GM12891 (cell line): ENCODE measurements at regions not wholly inside any gene's neighbourhood (a gene's known extent, or its start where the extent isn't known, plus 50 kb on each side); places are given as distances from the start of the nearest gene placed in this dataset.

Source experiments
- PAX5 ChIP-seq: IDR thresholded peaks from 2 replicates; pipeline ENCODE4 v1.6.1; 2011; ENCODE audit warnings: low read length, moderate library complexity, mild to moderate bottlenecking; ENCODE audit not compliant: insufficient read depth, severe bottlenecking
- POLR2A ChIP-seq: IDR thresholded peaks from 2 replicates; pipeline ENCODE4 v1.6.1; 2011; ENCODE audit warnings: low read depth, low read length, control low read depth
- POLR2AphosphoS5 ChIP-seq: IDR thresholded peaks from 2 replicates; pipeline ENCODE4 v1.6.1; 2011; ENCODE audit warnings: low read depth, low read length, control low read depth
- POU2F2 ChIP-seq: IDR thresholded peaks from 2 replicates; pipeline ENCODE4 v1.6.1; 2011; ENCODE audit warnings: low read depth, mild to moderate bottlenecking, control low read depth, low read length, moderate library complexity
- SPI1 ChIP-seq: IDR thresholded peaks from 2 replicates; pipeline ENCODE4 v1.6.1; 2011; ENCODE audit warnings: low read depth, low read length, control low read depth
- TAF1 ChIP-seq: IDR thresholded peaks from 2 replicates; pipeline ENCODE4 v1.6.1; 2011; ENCODE audit warnings: low read depth, low read length, control low read depth

DNA sequence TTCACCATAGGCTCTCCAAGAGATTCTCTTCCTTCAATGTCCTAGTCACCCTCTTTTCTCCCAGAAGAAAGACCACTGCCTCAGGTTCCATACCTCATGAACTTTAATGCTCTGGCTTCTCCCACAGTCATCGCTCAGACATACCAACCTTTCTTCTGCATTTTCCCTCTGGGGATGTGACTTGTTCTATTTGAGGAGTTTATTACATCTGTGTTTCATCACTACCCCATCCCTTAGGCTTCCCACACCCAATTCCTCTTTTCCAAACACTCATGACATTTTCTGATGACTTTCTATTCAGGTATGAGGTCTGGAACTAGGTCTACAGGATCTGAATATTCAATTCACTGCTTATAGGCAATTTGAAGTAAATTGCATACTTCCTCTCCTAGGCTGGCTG, 298.6 kb upstream of the MAP2 start:
- TF ChIP-seq POLR2A (no peak), POU2F2 (no peak), SPI1 (no peak), POLR2AphosphoS5 (no peak), TAF1 (no peak), PAX5 (no peak)
